ENCODE measurements at regions not wholly inside any gene's neighbourhood (a gene's known extent, or its start where the extent isn't known, plus 50 kb on each side); places are given as distances from the start of the nearest gene placed in this dataset.
"Not testable (repeated sequence)": the region's sequence is repeated elsewhere in the genome, so short reads cannot be mapped to it uniquely, and the experiment has no call there.

- no peak for DNase-seq (ENCODE audit: low spot score)
Measured at GRCh38 chr3:153221748-153222162, 59.7 kb downstream of the RAP2B start.

DNA sequence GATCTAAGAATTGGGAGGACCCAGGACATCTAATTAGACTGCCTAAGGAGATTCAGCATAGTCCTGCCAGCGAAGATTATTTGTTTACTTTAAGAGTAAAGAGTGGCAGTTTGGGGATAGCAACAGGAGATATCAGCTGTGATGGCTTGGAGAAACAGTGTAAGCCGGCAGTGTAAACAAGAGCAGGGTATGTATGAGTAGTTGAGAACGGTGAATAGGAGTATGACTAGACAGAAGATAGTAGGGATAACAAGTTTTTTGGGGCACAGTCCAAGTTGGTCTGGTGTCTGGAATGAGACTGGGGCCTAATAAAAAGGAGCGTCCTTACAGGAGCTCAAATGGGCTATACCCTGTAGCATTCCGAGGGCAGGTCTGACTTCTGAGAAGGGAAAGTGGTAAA is 64.9 kb downstream of the RAP2B start:
- not testable (repeated sequence) for DNase-seq (ENCODE audit: low spot score)

DNA sequence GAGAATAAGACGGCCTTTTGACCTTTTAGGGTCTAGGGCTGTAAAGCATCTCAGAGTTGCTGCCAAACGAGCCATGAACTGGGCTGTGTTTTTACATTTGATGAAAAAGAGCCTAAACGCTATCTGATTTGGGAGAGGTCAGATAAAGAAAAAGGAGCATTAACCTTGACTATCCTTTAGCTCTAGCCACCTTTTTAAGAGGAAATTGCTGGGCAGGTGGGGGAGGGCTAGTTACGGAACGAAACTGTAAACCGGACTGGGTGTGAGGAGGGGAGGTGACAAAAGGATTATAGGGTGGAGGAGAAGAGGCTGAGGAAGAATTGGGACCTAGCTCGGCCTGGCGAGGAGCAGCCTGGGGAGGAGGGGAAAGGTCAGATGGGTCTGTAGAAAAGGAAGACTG is 68.4 kb downstream of the RAP2B start:
- not testable (repeated sequence) for DNase-seq (ENCODE audit: low spot score)

- DNase-seq (ENCODE audit: low spot score), result not testable (repeated sequence)
Measured at GRCh38 chr3:153231245-153231644, 69.2 kb downstream of the RAP2B start.

DNA sequence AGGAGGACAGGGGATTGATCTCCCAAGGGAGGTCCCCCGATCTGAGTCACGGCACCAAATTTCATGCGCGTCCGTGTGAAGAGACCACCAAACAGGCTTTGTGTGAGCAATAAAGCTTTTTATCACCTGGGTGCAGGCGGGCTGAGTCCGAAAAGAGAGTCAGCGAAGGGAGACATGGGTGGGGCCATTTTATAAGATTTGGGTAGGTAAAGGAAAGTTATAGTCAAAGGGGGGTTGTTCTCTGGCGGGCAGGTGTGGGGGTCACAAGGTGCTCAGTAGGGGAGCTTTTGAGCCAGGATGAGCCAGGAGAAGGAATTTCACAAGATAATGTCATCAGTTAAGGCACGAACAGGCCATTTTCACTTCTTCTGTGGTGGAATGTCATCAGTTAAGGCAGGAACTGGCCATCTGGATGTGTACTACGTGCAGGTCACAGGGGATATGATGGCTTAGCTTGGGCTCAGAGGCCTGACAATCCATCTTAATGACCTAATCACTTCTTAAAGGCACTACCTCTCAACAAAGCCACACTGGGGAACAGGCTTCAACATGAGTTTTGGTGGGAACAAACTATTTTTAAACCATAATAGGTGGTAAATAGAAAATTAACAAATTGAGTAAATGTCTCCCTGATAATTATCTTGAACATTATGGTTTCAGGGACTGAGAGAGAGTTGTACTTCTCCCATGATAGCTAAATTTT is 70.2 kb downstream of the RAP2B start:
- not testable (repeated sequence) for DNase-seq (ENCODE audit: low spot score)

DNA sequence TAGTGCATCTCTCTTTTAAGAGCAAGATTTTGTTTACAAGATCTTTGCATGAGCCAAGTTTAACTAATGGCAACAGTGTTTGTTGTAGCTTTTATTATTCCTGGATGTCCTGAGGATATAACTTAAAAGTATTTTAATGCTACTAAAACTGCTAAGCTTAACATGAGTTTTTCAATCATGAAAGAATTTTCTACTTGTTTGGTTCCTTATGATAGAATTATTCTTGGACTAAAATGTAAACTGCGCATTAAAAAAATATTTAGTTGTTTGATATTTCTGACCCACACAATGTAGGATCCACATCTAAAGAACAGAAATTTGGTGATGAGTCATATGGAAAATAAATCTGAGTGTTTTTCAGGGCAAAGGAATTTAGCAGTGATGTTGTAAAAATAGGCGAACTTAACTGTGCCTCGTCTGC is 70.8 kb downstream of the RAP2B start:
- DNase-seq (ENCODE audit: low spot score), result no peak

DNA sequence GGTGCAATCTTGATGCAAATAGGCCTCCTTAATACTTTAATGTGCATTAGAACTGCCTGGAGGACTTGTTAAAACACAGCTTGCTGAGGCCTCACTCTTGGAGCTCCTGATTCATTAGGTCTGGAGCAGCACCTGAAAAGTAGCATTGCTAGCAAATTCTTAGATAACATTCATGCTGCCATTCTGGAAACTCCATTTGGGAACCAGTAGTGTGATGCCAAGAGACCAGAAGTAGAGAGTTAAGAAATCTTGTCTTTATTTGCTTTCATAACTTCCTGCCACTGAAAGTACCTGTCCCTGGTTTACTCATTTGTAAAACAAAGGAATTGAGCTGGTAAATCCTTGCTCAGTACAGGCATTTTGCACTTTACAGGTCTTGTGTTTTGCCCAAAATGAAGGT is 72.0 kb downstream of the RAP2B start:
- no peak for DNase-seq (ENCODE audit: low spot score)

GRCh38 chr3:153242896-153243295 is 80.9 kb downstream of the RAP2B start:
- DNase-seq (ENCODE audit: low spot score), result no peak

DNA sequence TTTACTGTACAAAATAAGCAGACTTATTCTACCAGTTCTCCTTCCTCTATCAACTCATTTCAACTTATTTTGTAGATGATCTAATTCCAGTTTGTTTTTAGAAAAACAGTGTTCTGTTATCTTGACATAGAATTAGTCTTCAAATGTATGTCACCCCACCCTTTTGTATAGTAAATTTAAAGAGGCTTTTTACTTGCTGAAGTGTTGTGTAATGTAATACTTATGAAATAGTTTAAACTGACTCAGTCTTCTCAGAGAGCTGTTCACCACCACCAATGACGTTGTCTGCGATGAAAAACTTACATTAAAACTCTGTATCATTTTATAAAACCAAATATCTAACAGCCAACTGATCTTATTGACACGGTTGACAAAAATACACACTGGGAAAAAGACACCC is 82.9 kb downstream of the RAP2B start:
- DNase-seq (ENCODE audit: low spot score), result no peak

- DNase-seq (ENCODE audit: low spot score), result no peak
Measured at GRCh38 chr3:153245661-153246060, 83.6 kb downstream of the RAP2B start.

DNA sequence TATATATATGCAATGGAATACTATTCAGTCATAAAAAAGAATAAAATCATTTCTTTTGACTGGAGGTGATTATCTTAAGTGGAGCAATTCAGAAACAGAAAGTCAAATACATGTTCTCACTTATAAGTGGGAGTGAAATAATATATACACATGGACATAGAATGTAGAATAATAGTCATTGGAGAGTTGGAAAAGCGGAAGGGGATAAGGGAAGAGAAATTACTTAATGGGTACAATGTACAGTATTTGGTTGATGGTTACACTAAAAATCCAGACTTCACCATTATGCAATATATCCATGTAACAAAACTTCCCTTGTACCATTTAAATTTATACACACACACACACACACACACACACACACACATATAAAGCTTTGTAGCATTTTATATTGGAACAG is 84.3 kb downstream of the RAP2B start:
- no peak for DNase-seq (ENCODE audit: low spot score)

DNA sequence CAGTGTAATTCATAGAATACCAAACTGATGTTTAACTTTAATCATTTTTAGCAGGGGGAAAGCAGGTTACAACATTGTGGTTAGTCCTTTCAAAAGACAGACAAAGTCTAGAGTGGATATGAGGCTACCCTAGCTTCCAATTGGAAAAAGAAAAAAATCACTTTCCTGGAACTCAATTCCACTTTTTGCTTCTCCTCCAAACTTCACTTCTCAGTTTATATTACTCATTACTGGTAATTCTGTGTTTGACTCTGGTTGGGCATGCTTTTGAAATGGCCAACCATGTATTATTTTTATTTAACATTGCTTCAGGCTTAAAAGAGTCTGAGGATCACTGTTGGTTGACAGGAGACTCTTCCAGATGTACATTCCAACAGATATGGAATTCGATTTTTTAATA is 84.8 kb downstream of the RAP2B start:
- DNase-seq (ENCODE audit: low spot score), result no peak

DNA sequence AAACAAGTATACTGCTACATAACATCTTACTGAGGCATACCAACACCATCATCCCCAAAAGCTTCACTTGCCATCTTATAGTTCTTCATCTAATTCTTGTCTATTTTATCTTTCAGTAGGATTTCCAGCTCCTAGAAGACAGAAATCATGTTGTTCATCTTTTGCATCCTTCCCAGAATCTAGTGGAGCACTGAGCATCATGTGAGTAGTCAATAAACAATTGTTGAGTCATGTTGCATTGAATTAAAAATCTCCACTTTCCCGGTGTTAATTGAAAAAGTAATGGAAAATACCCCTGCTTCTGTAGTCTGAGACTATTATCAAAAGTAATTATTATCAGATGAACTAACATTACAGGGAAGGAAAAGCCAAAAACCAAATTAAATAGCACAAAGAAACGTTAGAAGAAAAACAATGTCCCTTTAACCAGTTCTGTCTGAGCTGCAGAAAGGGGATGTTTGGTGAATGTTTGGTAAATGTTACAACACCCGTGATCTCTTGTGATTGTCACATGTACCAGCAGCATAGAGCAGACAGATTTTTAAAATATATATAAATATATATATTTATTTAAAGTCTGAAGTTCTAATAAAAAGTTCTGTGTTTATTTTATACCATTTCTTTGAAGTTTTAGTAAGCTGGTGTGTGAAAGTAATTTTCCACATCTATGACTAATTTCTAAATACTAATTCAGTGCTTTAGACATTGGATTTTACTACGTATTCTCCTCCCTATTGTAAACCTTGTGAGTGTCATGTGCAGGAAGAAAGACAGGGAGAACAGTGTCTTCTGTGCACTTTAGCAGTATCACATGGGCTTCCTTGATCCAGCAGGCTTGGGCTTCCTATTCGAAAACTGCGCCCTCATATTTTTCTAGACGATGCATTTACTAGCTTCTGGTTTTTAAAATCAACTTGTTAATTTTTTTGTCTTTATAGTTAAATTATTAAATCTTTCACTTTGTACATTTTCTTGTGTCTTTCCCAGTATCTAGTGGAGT is 85.6 kb downstream of the RAP2B start:
- no peak for DNase-seq (ENCODE audit: low spot score)

- DNase-seq (ENCODE audit: low spot score), result not testable (repeated sequence)
Measured at GRCh38 chr3:153248835-153249234, 86.8 kb downstream of the RAP2B start.

DNA sequence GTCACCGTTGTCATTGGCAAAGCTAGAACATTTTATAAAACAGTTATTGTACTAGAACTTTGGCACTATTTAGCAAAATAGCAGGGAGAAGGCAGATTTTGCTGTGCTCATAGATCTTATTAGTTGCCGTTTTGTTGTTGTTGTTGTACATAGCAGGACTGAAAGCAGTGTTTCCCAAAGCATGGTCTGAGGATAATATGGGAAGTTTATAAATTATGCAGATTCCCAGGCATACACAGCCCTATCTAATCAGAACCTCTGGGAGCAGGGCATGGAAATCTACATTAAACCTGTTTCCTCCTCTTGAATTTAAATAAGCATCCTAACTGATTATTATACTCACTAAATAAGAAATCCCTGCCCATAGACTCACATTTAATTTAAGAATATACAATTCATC is 87.9 kb downstream of the RAP2B start:
- DNase-seq (ENCODE audit: low spot score), result no peak

DNA sequence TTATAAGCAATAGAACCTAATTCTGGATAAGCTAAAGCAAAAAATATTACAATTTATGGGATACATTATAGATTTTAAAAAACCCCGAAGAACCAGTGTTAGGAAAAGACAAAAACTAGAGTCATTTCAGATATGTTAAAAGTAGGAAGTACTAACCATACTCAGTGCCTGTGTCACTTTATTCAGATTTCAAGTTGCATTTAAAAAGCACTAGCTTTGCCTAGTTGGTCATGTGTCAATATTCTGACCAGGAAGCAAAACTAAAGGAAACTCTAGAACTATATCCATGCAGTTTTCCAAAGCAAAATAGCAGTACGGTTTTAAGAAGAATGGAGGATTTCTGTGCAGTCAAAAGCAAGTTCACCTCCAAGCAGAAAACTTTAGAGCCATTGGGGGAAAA is 88.4 kb downstream of the RAP2B start:
- no peak for DNase-seq (ENCODE audit: low spot score)

DNA sequence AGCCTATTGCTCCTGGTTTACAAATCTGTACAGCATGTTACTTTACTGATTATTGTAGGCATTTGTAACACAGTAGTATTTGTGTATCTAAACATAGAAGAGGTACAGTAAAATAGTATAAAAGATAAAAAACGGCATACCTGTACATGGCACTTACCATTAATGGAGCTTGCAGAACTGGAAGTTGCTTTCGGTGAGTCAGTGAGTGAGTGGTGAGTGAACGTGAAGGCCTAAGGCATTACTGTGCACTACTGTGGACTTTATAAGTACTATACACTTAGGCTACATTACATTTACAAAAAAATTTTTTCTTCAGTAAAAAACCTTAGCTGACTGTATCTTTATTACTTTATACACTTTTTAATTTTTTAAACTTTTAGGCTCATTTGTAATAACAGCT is 90.9 kb downstream of the RAP2B start:
- no peak for DNase-seq (ENCODE audit: low spot score)

GRCh38 chr3:153254361-153254760 is 92.3 kb downstream of the RAP2B start:
- no peak for DNase-seq (ENCODE audit: low spot score)

DNA sequence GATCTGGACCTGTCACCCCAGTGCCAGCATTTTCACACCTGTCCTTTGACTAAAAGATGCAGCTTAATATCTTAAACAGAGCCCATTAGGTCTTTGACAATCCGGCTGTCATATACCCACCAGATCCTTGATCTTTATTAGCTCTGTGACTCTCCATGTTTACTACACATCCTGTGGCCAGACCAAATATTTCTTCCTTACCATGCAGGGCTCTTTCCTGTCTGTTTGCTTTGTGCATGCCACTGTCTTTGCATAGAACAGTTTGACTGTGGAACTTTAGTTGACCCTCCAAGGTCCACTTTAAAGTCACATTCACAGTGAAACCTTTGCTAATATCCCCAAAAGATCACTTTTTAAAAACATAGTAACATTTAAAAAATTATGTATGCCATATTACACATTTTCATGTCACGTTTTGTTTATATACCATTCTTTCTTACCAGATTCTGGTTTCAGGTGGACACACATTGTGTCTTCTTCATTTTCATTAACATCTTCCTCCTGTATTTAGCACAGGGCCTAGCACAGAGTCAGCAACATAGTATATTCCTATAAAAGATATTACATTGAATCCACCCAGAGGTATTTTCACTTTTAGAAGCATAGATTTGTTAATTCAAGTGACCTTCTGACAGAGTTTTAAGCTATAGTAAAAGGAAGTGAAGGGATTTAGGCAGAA is 95.8 kb downstream of the RAP2B start:
- DNase-seq (ENCODE audit: low spot score), result no peak

- DNase-seq (ENCODE audit: low spot score), result no peak
Measured at GRCh38 chr3:153259956-153260355, 97.9 kb downstream of the RAP2B start.

DNA sequence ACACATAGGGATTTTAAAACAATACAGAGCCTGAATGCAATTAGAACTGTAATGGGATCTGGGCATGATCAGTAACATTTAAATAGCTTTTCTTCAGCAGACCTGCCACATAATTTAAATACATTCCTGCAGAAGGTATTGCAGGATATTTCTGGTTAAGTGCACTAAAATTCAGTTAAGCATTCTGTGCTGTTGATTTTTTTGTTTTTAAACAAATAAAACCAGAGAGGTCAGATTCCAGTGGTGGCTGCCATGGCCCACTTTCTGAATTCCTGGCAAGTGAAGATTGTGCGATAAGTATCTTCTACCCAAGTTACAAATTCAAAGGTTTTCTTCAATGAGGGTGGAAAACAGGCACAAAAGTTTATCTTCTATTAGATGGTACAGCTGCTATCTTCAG is 98.7 kb downstream of the RAP2B start:
- no peak for DNase-seq (ENCODE audit: low spot score)

GRCh38 chr3:153266619-153267018 is 104.6 kb downstream of the RAP2B start:
- DNase-seq (ENCODE audit: low spot score), result no peak

Data from LoVo (cell line).